OCI-LY1 (cell line): ENCODE measurements at regions not wholly inside any gene's neighbourhood (a gene's known extent, or its start where the extent isn't known, plus 50 kb on each side); places are given as distances from the start of the nearest gene placed in this dataset.
A peak's percentile ranks its signal among the peaks of the same experiment; 100 is the strongest.

Source experiments
- H2AFZ ChIP-seq: fragments of 200-600 bp; sonication (generic), shearing (Covaris generic); 2 replicates; pipeline ENCODE4 v1.6.0; 2014; ENCODE audit warnings: antibody characterized with exemption, mild to moderate bottlenecking, low read length
- H3F3A ChIP-seq: fragments of 200-600 bp; sonication (generic), shearing (Covaris generic); 2 replicates; pipeline ENCODE4 v1.6.0; 2014; ENCODE audit warnings: mild to moderate bottlenecking, antibody characterized with exemption, low read length, moderate library complexity; ENCODE audit not compliant: insufficient read depth
- H3K27ac ChIP-seq: fragments of 200-600 bp; sonication (generic); 2 replicates; pipeline ENCODE4 v1.5.1; 2014; ENCODE audit warnings: low read length, mixed run types, mild to moderate bottlenecking, low read depth; ENCODE audit not compliant: poor library complexity, severe bottlenecking
- H3K27me3 ChIP-seq: fragments of 200-600 bp; sonication (generic); 2 replicates; pipeline ENCODE4 v1.6.0; 2014; ENCODE audit warnings: antibody characterized with exemption, mild to moderate bottlenecking, low read length, moderate library complexity; ENCODE audit not compliant: insufficient read depth
- H3K36me3 ChIP-seq: fragments of 200-600 bp; sonication (generic); 2 replicates; pipeline ENCODE4 v1.6.1; 2014; ENCODE audit warnings: mild to moderate bottlenecking, antibody characterized with exemption, low read length, moderate library complexity, mixed read lengths; ENCODE audit not compliant: insufficient read depth
- H3K4me1 ChIP-seq: fragments of 200-600 bp; sonication (generic); 2 replicates; pipeline ENCODE4 v1.5.1; 2014; ENCODE audit warnings: mild to moderate bottlenecking, low read length, moderate library complexity; ENCODE audit not compliant: insufficient read depth, severe bottlenecking
- H3K4me2 ChIP-seq: fragments of 200-600 bp; sonication (generic), shearing (Covaris generic); 2 replicates; pipeline ENCODE4 v1.6.1; 2014; ENCODE audit warnings: low read length
- H3K4me3 ChIP-seq: fragments of 200-600 bp; sonication (generic); 2 replicates; pipeline ENCODE4 v1.5.1; 2014; ENCODE audit warnings: low read length, low read depth, mild to moderate bottlenecking, mixed read lengths; ENCODE audit not compliant: poor library complexity, severe bottlenecking
- H3K79me2 ChIP-seq: fragments of 200-600 bp; shearing (Covaris generic); 2 replicates; pipeline ENCODE4 v1.6.1; 2016; ENCODE audit warnings: mixed run types, low read length, mixed read lengths; ENCODE audit not compliant: insufficient read depth
- H3K9ac ChIP-seq: fragments of 200-600 bp; sonication (generic), shearing (Covaris generic); 2 replicates; pipeline ENCODE4 v1.6.1; 2014; ENCODE audit warnings: mild to moderate bottlenecking, low read length, mixed read lengths
- H3K9me2 ChIP-seq: fragments of 200-600 bp; sonication (generic), shearing (Covaris generic); 2 replicates; pipeline ENCODE4 v1.6.1; 2014; ENCODE audit warnings: low read depth, mild to moderate bottlenecking, low read length, mixed read lengths
- H3K9me3 ChIP-seq: fragments of 200-600 bp; shearing (Covaris generic); 2 replicates; pipeline ENCODE4 v1.6.1; 2014; ENCODE audit warnings: low read length, mixed read lengths
- H4K20me1 ChIP-seq: fragments of 200-600 bp; sonication (generic), shearing (Covaris generic); 2 replicates; pipeline ENCODE4 v1.6.0; 2016; ENCODE audit warnings: mild to moderate bottlenecking, low read length; ENCODE audit not compliant: insufficient read depth
- CTCF ChIP-seq: fragments of 200-600 bp; sonication (generic), shearing (Covaris generic); IDR thresholded peaks from 2 replicates; pipeline ENCODE4 v1.5.1; 2017; ENCODE audit warnings: mild to moderate bottlenecking, antibody characterized with exemption, low read length, moderate library complexity, mixed read lengths
- EZH2 ChIP-seq: fragments of 200-600 bp; sonication (generic), shearing (Covaris generic); IDR thresholded peaks from 2 replicates; pipeline ENCODE4 v1.8.0; 2017; ENCODE audit warnings: borderline replicate concordance, mixed run types, mild to moderate bottlenecking, antibody characterized with exemption, low read length, moderate library complexity, mixed read lengths

- no peaks in the 10 kb centered on the region for H3K9me2 ChIP-seq
- no peaks in the 10 kb centered on the region for H3K4me1 ChIP-seq
- H4K20me1 ChIP-seq, result no peaks in the 10 kb centered on the region
- no peak overlapping the region for H3K27ac ChIP-seq
- no peaks in the 10 kb centered on the region for H3K27me3 ChIP-seq
- H3K9ac ChIP-seq, result no peak overlapping the region
- no peak overlapping the region for H2AFZ ChIP-seq
- H3K4me2 ChIP-seq, result no peak overlapping the region
- no peaks in the 10 kb centered on the region for H3F3A ChIP-seq
- TF ChIP-seq EZH2, result no peak
- TF ChIP-seq CTCF, result peak; percentile 48; the same call in 1 of the 2 replicates
- no peaks in the 10 kb centered on the region for H3K36me3 ChIP-seq
- no peaks in the 10 kb centered on the region for H3K9me3 ChIP-seq
- no peaks in the 10 kb centered on the region for H3K79me2 ChIP-seq
- no peak overlapping the region for H3K4me3 ChIP-seq
Measured at GRCh38 chr22:48943567-48944432, 883.9 kb downstream of the BRD1 start.

DNA sequence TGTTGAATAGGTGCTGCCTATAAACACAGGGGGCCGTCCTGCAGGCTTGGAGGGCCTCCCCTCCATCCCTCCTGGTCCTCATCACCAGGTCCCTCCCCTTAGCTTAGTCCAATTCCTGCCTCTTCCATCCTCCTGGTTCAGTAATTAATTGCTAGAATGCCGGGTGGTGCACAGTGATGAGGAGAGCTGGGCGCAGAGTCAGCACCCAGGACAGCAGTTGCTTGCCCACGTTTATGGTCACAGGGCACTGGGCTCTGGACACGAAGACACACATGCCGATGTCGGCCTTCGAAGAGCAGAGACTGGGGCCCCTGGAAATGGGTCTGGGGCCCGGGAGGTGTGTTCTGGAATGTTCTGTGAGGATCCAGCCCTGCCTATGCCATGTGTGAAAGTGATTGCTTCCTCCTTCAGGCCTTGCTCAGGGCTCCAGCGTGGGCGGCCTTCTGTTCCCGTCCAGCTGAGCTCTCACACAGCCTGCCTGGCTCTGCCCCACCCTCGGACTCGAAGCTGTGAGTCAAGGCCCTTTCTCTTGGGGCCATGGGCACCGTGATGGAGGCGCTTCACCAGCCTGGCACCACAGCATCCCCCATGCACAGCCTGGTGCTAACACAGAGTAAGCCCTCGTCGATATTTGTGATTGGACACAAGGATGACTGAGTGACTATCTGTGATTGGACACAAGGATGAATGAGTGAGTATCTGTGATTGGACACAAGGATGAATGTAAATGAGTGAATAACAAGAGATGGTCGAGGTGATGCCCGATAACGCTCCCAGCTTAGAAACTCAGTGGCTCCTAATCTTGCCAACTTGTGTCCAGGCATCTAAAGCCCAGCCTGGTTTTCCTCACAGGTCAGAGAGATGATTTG, 884.7 kb downstream of the BRD1 start:
- no peak overlapping the region for H3K9ac ChIP-seq
- H3K9me2 ChIP-seq, result no peaks in the 10 kb centered on the region
- H3K27me3 ChIP-seq, result no peaks in the 10 kb centered on the region
- H3K4me2 ChIP-seq, result no peak overlapping the region
- no peaks in the 10 kb centered on the region for H4K20me1 ChIP-seq
- no peak overlapping the region for H3K27ac ChIP-seq
- H3K4me3 ChIP-seq, result no peak overlapping the region
- TF ChIP-seq EZH2 (no peak), CTCF (no peak)
- no peaks in the 10 kb centered on the region for H3F3A ChIP-seq
- H2AFZ ChIP-seq, result no peak overlapping the region
- no peaks in the 10 kb centered on the region for H3K9me3 ChIP-seq
- H3K4me1 ChIP-seq, result no peaks in the 10 kb centered on the region
- no peaks in the 10 kb centered on the region for H3K36me3 ChIP-seq
- no peaks in the 10 kb centered on the region for H3K79me2 ChIP-seq

GRCh38 chr22:48941903-48942575, 885.6 kb downstream of the BRD1 start:
- Histone ChIP-seq H3K4me2 (no peak overlapping the region), H4K20me1 (no peaks in the 10 kb centered on the region), H3K27ac (no peak overlapping the region), H3K9ac (no peak overlapping the region), H2AFZ (no peak overlapping the region), H3K79me2 (no peaks in the 10 kb centered on the region), H3K27me3 (no peaks in the 10 kb centered on the region), H3K9me3 (no peaks in the 10 kb centered on the region), H3K4me1 (no peaks in the 10 kb centered on the region), H3K4me3 (no peak overlapping the region), H3F3A (no peaks in the 10 kb centered on the region), H3K9me2 (no peaks in the 10 kb centered on the region), H3K36me3 (no peaks in the 10 kb centered on the region)
- TF ChIP-seq CTCF (no peak), EZH2 (no peak)
